Ovary (tissue), 7 donors: ENCODE measurements at regions not wholly inside any gene's neighbourhood (a gene's known extent, or its start where the extent isn't known, plus 50 kb on each side); places are given as distances from the start of the nearest gene placed in this dataset.

Source experiments
- DNase-seq, 5 donors: peaks; one replicate each; pipeline ENCODE4 v3.0.0-alpha.2; 2019 to 2020
- H3K27ac ChIP-seq, 2 donors: fragments of 200-600 bp; one replicate each; pipeline versions ENCODE4 v1.5.1 to v1.8.0; 2019 to 2022
- H3K27me3 ChIP-seq: fragments of 200-600 bp; one replicate; pipeline ENCODE4 v1.8.0; 2022
- H3K36me3 ChIP-seq: fragments of 200-600 bp; sonication (generic); one replicate; pipeline ENCODE4 v1.5.1; 2019
- H3K4me1 ChIP-seq: one replicate; pipeline ENCODE4 v1.8.1; 2013; ENCODE audit warnings: mild to moderate bottlenecking, moderate library complexity; ENCODE audit not compliant: insufficient read depth
- H3K4me3 ChIP-seq: fragments of 200-600 bp; sonication (generic); one replicate; pipeline ENCODE4 v1.5.1; 2017
- H3K9me3 ChIP-seq, 2 donors: fragments of 200-600 bp in 1 of 2; sonication (generic) in 1 of 2; one replicate each; pipeline versions ENCODE4 v1.5.1 to v1.8.1; 2013 to 2019; ENCODE audit warnings: mild to moderate bottlenecking in 1 of 2, moderate library complexity in 1 of 2
- EP300 ChIP-seq: sonication (generic); formaldehyde crosslinking; IDR thresholded peaks from one replicate; pipeline ENCODE4 v1.6.1; 2017; ENCODE audit warnings: antibody characterized with exemption
- POLR2A ChIP-seq: fragments of 450-650 bp; IDR thresholded peaks from one replicate; pipeline ENCODE4 v1.6.1; 2017; ENCODE audit warnings: antibody characterized with exemption, mild to moderate bottlenecking, moderate library complexity
- WGBS, 3 donors: extraction: QIAGEN DNeasy Blood & Tissue Kit in 1 of 3; methylation state at CpG; one replicate each; pipeline versions ENCODE4 v1.1.5 to v1.1.7; 2013 to 2017; 5-methylcytosine and 5-hydroxymethylcytosine counted together
- intact Hi-C, 4 donors: fragments of 100-400 bp; cut with DNase I; formaldehyde crosslinking; loops; one replicate each; pipeline versions ENCODE4 v1.11.0 to v1.15.1; 2022 to 2023
- TF ChIP-seq, protein P1 (sequence below), 3 donors: fragments of 450-650 bp in 2 of 3; fragments of 200-600 bp in 1 of 3; IDR thresholded peaks; one replicate each; pipeline versions ENCODE4 v1.5.1 to v1.8.0; 2016 to 2022; ENCODE audit warnings: antibody characterized with exemption in 3 of 3, mild to moderate bottlenecking in 1 of 3
- donor health status: DM: no; HTN: no; CAD: no; lungs with moderate emphysema.
- donor health status: DM: no; HTN: no; CAD: no.
- donor health status: Bipolar disorder and iron deficiency.
- donor health status: DM: no; HTN: no; CAD: no.
- donor health status: DM: yes; HTN: yes; CAD: no.

DNA sequence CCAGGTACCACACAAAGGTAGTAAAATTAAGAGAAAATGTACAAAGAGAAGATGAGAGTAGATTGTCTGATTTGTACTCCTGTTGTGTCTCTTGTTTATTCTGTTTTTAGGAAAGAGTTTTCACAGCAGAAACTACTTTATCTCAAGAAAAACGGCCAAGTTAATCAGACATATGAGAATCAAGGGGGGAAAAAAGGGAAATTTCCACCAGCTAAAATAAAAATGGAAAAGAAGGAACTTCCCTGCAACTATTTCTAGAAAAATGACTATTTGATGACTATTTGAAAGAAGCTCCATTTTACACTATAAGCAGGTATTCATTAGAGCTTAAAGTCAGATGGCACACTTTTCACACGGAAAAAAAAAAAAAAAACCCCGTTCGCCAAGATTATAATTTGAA lies 56.5 kb downstream of the EPRS1 start:
- Histone ChIP-seq H3K9me3 (no peaks in the 10 kb centered on the region), H3K36me3 (no peaks in the 10 kb centered on the region), H3K27me3 (no peaks in the 10 kb centered on the region), H3K4me3 (no peak overlapping the region), H3K27ac (no peak overlapping the region), H3K4me1 (no peaks in the 10 kb centered on the region)
- 68 to 91% (median 68%) methylated on average over 4 of the region's 4 CpGs for whole genome bisulfite sequencing, 3 donors
- DNase-seq: no peak
- TF ChIP-seq POLR2A: no peak
- TF ChIP-seq, protein P1, sequence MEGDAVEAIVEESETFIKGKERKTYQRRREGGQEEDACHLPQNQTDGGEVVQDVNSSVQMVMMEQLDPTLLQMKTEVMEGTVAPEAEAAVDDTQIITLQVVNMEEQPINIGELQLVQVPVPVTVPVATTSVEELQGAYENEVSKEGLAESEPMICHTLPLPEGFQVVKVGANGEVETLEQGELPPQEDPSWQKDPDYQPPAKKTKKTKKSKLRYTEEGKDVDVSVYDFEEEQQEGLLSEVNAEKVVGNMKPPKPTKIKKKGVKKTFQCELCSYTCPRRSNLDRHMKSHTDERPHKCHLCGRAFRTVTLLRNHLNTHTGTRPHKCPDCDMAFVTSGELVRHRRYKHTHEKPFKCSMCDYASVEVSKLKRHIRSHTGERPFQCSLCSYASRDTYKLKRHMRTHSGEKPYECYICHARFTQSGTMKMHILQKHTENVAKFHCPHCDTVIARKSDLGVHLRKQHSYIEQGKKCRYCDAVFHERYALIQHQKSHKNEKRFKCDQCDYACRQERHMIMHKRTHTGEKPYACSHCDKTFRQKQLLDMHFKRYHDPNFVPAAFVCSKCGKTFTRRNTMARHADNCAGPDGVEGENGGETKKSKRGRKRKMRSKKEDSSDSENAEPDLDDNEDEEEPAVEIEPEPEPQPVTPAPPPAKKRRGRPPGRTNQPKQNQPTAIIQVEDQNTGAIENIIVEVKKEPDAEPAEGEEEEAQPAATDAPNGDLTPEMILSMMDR (IDR thresholded peaks at IDR 0.05): no peak
- no peak for TF ChIP-seq EP300
- intact Hi-C loops: no loop called here

DNA sequence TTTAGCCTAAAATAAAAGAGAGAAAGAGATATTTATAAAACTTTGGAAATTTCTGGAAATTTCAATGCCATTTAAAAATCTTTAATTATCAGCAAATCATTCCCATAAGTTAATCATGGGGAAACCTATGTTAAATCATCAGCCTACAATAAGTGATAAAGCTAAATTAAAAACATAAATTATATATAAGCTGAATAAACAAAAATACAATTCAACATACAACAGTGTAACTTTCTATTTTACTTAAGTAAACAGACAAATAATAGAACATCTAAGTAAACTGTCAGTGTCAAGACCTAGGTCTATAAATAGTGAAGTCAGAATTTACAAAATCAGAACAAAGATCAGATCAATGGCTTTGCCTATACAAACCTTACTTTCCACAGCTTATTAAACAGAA lies 57.5 kb downstream of the EPRS1 start:
- no peak overlapping the region for H3K4me3 ChIP-seq
- H3K36me3 ChIP-seq: no peaks in the 10 kb centered on the region

DNA sequence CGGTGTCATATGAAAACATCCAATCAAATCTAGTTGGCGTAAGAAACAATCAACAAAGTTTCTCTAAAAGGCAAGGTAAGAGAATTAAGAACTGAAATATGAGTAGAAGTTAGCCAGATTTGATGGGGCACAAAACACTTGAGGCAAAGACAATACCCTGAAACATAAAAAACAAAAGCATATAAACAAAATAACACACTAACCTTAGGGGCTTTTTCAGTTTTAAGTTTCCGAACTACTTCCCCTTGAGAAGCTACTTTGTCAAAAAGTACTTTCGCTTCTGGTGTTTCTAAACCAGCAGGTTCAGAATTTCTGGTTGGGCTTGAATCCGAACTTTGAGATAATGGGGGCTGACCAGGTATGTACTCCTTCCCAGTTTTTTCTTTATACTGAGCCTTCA lies 57.9 kb downstream of the EPRS1 start:
- Histone ChIP-seq H3K9me3 (no peaks in the 10 kb centered on the region), H3K36me3 (no peaks in the 10 kb centered on the region), H3K4me3 (no peak overlapping the region), H3K27ac (no peak overlapping the region), H3K27me3 (no peaks in the 10 kb centered on the region), H3K4me1 (no peaks in the 10 kb centered on the region)
- 91 to 96% (median 96%) methylated on average over 5 of the region's 5 CpGs for WGBS, 3 donors
- intact Hi-C loops: no loop called here
- no peak for DNase-seq
- TF ChIP-seq, protein P1 (IDR thresholded peaks at IDR 0.05): no peak
- TF ChIP-seq EP300 (no peak), POLR2A (no peak)

More for the DNA sequence above, 57.5 kb downstream of the EPRS1 start:
- Histone ChIP-seq H3K4me1 (no peaks in the 10 kb centered on the region), H3K9me3 (no peaks in the 10 kb centered on the region), H3K27me3 (no peaks in the 10 kb centered on the region), H3K27ac (no peak overlapping the region)
- TF ChIP-seq, protein P1 (IDR thresholded peaks at IDR 0.05): no peak
- TF ChIP-seq POLR2A (no peak), EP300 (no peak)
- DNase-seq: no peak
- intact Hi-C loops: no loop called here

DNA sequence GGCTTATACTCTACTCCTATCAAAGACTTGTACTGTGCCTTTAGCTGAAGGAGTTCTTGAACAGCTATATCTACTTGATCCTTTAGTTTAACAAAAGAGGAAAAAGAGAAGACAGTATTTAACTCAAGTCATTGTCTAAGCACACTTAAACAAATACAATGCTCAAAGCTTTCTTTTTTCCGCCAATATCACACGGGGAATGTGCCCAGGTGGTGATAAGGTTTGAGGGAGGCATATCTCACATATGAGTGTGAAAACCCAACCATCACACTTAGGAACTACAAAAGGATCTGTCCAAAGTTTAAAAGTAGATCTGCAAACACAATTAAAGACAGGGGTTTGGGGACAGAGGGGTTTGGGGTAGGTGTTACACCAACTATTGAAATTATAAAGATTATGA lies 59.0 kb upstream of the SLC30A10 start:
- Histone ChIP-seq H3K36me3 (no peaks in the 10 kb centered on the region), H3K9me3 (no peaks in the 10 kb centered on the region), H3K4me3 (no peak overlapping the region), H3K27me3 (no peaks in the 10 kb centered on the region), H3K4me1 (no peaks in the 10 kb centered on the region), H3K27ac (no peak overlapping the region)
- TF ChIP-seq POLR2A (no peak), EP300 (no peak)
- TF ChIP-seq, protein P1 (IDR thresholded peaks at IDR 0.05): no peak
- intact Hi-C loops: no loop called here
- no peak for DNase-seq
- 93 to 96% (median 94%) methylated on average over 2 of the region's 2 CpGs for WGBS, 3 donors

DNA sequence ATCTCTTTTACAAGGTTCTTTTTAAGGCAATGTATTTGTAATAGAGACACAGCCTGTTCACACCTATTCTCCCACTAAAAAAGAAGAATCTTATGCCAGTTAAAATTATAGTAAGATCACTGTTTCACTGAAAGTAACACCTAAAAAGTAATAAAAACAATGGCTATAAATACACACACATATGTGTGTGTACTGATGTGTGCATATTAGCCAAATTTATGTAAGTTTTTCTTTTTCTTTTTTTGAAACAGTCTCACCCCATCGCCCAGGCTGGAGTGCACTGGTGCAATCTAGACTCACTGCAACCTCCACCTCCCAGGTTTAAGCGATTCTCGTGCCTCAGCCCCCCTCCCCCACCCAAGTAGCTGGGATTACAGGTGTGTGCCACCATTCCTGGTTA lies 56.8 kb upstream of the SLC30A10 start:
- no peak for DNase-seq
- H3K27me3 ChIP-seq: no peaks in the 10 kb centered on the region
- no peaks in the 10 kb centered on the region for H3K9me3 ChIP-seq
- no peaks in the 10 kb centered on the region for H3K4me1 ChIP-seq
- no peaks in the 10 kb centered on the region for H3K36me3 ChIP-seq
- intact Hi-C loops: no loop called here
- TF ChIP-seq, protein P1 (IDR thresholded peaks at IDR 0.05): no peak
- TF ChIP-seq EP300 (no peak), POLR2A (no peak)
- no peak overlapping the region for H3K27ac ChIP-seq
- no peak overlapping the region for H3K4me3 ChIP-seq
- 90 to 96% (median 95%) methylated on average over 3 of the region's 3 CpGs for WGBS, 3 donors
